Ovary (tissue), 3 donors: ENCODE measurements at regions not wholly inside any gene's neighbourhood (a gene's known extent, or its start where the extent isn't known, plus 50 kb on each side); places are given as distances from the start of the nearest gene placed in this dataset.

ENCODE experiments used
- CTCF ChIP-seq, 3 donors: fragments of 450-650 bp in 2 of 3; fragments of 200-600 bp in 1 of 3; IDR thresholded peaks; one replicate each; pipeline versions ENCODE4 v1.5.1 to v1.8.0; 2016 to 2022; ENCODE audit warnings: antibody characterized with exemption in 3 of 3, mild to moderate bottlenecking in 1 of 3
- POLR2A ChIP-seq: fragments of 450-650 bp; IDR thresholded peaks from one replicate; pipeline ENCODE4 v1.6.1; 2017; ENCODE audit warnings: antibody characterized with exemption, mild to moderate bottlenecking, moderate library complexity
- donor health status: DM: no; HTN: no; CAD: no.

- TF ChIP-seq CTCF (IDR thresholded peaks at IDR 0.05): no peak
- no peak for TF ChIP-seq POLR2A
These were observed 417.4 kb downstream of the TBC1D32 start for GRCh38 chr6:120916844-120917243.
